GM19452 (cell line): ENCODE measurements at regions not wholly inside any gene's neighbourhood (a gene's known extent, or its start where the extent isn't known, plus 50 kb on each side); places are given as distances from the start of the nearest gene placed in this dataset.
"Not testable (repeated sequence)": the region's sequence is repeated elsewhere in the genome, so short reads cannot be mapped to it uniquely, and the experiment has no call there.

Experiments
- ATAC-seq: cut with Tn5 transposase; IDR thresholded peaks from one replicate; pipeline ENCODE4 v1.9.1; 2021; ENCODE audit not compliant: unreplicated experiment

GRCh38 chr12:68422956-68423574, 90.9 kb upstream of the MDM1 start:
- ATAC-seq: no peak

GRCh38 chr12:68425998-68426397, 93.8 kb upstream of the MDM1 start:
- no peak for ATAC-seq

- no peak for ATAC-seq
Observed at GRCh38 chr12:68428211-68428610, 96.0 kb upstream of the MDM1 start.

GRCh38 chr12:68428724-68429501, 96.8 kb upstream of the MDM1 start:
- no peak for ATAC-seq

GRCh38 chr12:68429696-68430095, 97.5 kb upstream of the MDM1 start:
- ATAC-seq: no peak

GRCh38 chr12:68431786-68432185, 99.6 kb upstream of the MDM1 start:
- ATAC-seq: no peak

- no peak for ATAC-seq
Observed at GRCh38 chr12:68432622-68433021, 100.5 kb upstream of the MDM1 start.

- no peak for ATAC-seq
Observed at GRCh38 chr12:68434391-68435298, 102.5 kb upstream of the MDM1 start.

- ATAC-seq: no peak
Observed at GRCh38 chr12:68435299-68435637, 103.1 kb upstream of the MDM1 start.

- ATAC-seq: no peak
Observed at GRCh38 chr12:68435816-68436215, 103.7 kb upstream of the MDM1 start.

GRCh38 chr12:68438601-68439000, 106.4 kb upstream of the MDM1 start:
- no peak for ATAC-seq

GRCh38 chr12:68439368-68440045, 107.3 kb upstream of the MDM1 start:
- ATAC-seq: no peak

GRCh38 chr12:68440068-68440581, 108.0 kb upstream of the MDM1 start:
- no peak for ATAC-seq

GRCh38 chr12:68441167-68441566, 109.0 kb upstream of the MDM1 start:
- no peak for ATAC-seq

GRCh38 chr12:68442353-68442972, 110.3 kb upstream of the MDM1 start:
- ATAC-seq: not testable (repeated sequence)

GRCh38 chr12:68443695-68444094, 111.5 kb upstream of the MDM1 start:
- ATAC-seq: not testable (repeated sequence)

GRCh38 chr12:68445824-68446223, 113.7 kb upstream of the MDM1 start:
- no peak for ATAC-seq

GRCh38 chr12:68446384-68446783, 114.2 kb upstream of the MDM1 start:
- ATAC-seq: no peak

GRCh38 chr12:68446901-68447796, 115.0 kb upstream of the MDM1 start:
- ATAC-seq: no peak
